NCI-H345 treated with DMSO at 0.1 percent for 48 hours (cell line): ENCODE measurements at regions not wholly inside any gene's neighbourhood (a gene's known extent, or its start where the extent isn't known, plus 50 kb on each side); places are given as distances from the start of the nearest gene placed in this dataset.

Experiments used
- DNase-seq: peaks from one replicate; lab custom pipeline; 2025; ENCODE audit not compliant: unreplicated experiment; lab: John Stamatoyannopoulos, UW

GRCh38 chr18:56382541-56382940, 255.9 kb downstream of the TXNL1 start:
- DNase-seq: no peak

- DNase-seq: no peak
Observed at GRCh38 chr18:56381196-56381595, 257.2 kb downstream of the TXNL1 start.

- no peak for DNase-seq
Observed at GRCh38 chr18:56380685-56381084, 257.7 kb downstream of the TXNL1 start.

- no peak for DNase-seq
Observed at GRCh38 chr18:56379256-56379655, 259.1 kb downstream of the TXNL1 start.

- no peak for DNase-seq
Observed at GRCh38 chr18:56377231-56377630, 261.2 kb downstream of the TXNL1 start.

- DNase-seq: no peak
Observed at GRCh38 chr18:56374007-56374655, 264.3 kb downstream of the TXNL1 start.

GRCh38 chr18:56373601-56374000, 264.8 kb downstream of the TXNL1 start:
- no peak for DNase-seq

- no peak for DNase-seq
Observed at GRCh38 chr18:56368066-56368465, 270.3 kb downstream of the TXNL1 start.

- DNase-seq: no peak
Observed at GRCh38 chr18:56358608-56359280, 279.6 kb downstream of the TXNL1 start.

GRCh38 chr18:56353663-56354260, 284.6 kb downstream of the TXNL1 start:
- no peak for DNase-seq

GRCh38 chr18:56351911-56352500, 286.4 kb downstream of the TXNL1 start:
- DNase-seq: no peak

GRCh38 chr18:56337507-56337906, 300.9 kb downstream of the TXNL1 start:
- no peak for DNase-seq

- no peak for DNase-seq
Observed at GRCh38 chr18:56333839-56334238, 304.6 kb downstream of the TXNL1 start.

GRCh38 chr18:56333146-56333545, 305.2 kb downstream of the TXNL1 start:
- no peak for DNase-seq

- no peak for DNase-seq
Observed at GRCh38 chr18:56332371-56332770, 306.0 kb downstream of the TXNL1 start.

- no peak for DNase-seq
Observed at GRCh38 chr18:56330366-56331110, 307.9 kb downstream of the TXNL1 start.

- no peak for DNase-seq
Observed at GRCh38 chr18:56329536-56329935, 308.9 kb downstream of the TXNL1 start.

GRCh38 chr18:56327191-56327885, 311.1 kb downstream of the TXNL1 start:
- no peak for DNase-seq

- DNase-seq: no peak
Observed at GRCh38 chr18:56326336-56327072, 311.9 kb downstream of the TXNL1 start.

GRCh38 chr18:56323673-56324072, 314.7 kb downstream of the TXNL1 start:
- no peak for DNase-seq
